Muscle of leg (tissue), 3 donors: ENCODE measurements at regions not wholly inside any gene's neighbourhood (a gene's known extent, or its start where the extent isn't known, plus 50 kb on each side); places are given as distances from the start of the nearest gene placed in this dataset.
"Not testable (repeated sequence)": the region's sequence is repeated elsewhere in the genome, so short reads cannot be mapped to it uniquely, and the experiment has no call there.

Experiments
- DNase-seq: peaks from one replicate; pipeline ENCODE4 v3.0.0; 2013
- H3K27ac ChIP-seq: one replicate; pipeline ENCODE4 v1.5.1; 2013; ENCODE audit warnings: mild to moderate bottlenecking, low read length, control low read depth
- H3K27me3 ChIP-seq: one replicate; pipeline ENCODE4 v1.6.1; 2013; ENCODE audit warnings: low read length; ENCODE audit not compliant: control insufficient read depth, insufficient read depth
- H3K36me3 ChIP-seq: one replicate; pipeline ENCODE4 v1.6.1; 2013; ENCODE audit warnings: low read length; ENCODE audit not compliant: control insufficient read depth, insufficient read depth
- H3K4me1 ChIP-seq: one replicate; pipeline ENCODE4 v1.6.1; 2013; ENCODE audit warnings: low read length; ENCODE audit not compliant: control insufficient read depth, insufficient read depth
- H3K4me3 ChIP-seq: one replicate; pipeline ENCODE4 v1.5.1; 2013; ENCODE audit warnings: low read length, control low read depth
- H3K9me3 ChIP-seq: replicated peaks from 2 replicates; pipeline ENCODE4 v1.6.1; 2013; ENCODE audit warnings: low read depth, low read length; ENCODE audit not compliant: control insufficient read depth
- WGBS: methylation state at CpG from one replicate; pipeline ENCODE4 v1.1.5; 2013; ENCODE audit warnings: missing lambda C conversion rate; ENCODE audit not compliant: insufficient coverage; 5-methylcytosine and 5-hydroxymethylcytosine counted together

DNA sequence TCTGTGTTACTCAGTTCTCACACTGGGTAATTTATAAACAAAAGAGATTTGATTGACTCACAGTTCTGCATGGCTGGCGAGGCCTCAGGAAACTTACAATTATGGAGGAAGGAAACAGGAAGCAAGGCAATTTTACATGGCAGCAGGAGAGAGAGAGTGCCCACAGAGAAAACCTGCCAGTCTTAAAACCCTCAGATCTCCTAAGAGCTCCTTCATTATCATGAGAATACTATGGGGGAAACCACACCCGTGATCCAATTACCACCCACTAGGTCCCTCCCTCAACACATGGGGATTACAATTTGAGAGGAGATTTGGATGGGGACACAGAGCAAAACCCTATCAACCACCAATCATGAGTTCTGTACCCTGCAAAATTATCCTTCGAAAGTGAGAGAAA is 1180.8 kb downstream of the JRKL start:
- no peaks in the 10 kb centered on the region for H3K27me3 ChIP-seq
- no peak for DNase-seq
- no CpG with 5 or more reads among the region's 3 CpGs for WGBS

DNA sequence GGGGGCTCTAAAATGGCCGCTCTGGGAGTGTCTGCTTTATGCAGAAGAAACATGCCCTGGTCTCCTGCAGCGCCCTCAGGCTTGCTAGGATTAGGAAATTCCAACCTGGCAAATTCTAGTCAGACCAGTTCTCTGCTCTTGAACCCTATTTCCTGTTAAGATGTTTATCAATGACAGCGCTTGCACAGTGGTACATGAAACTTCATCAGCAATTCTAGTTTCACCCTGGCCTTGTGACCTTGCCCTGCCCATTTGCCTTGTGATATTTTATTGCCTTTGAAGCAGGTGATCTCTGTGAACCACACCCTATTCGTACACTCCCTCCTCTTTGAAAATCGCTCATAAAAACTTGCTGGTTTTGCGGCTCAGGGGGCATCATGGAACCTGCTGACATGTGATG is 1184.0 kb downstream of the JRKL start:
- 80% methylated on average over 2 of the region's 6 CpGs for WGBS
- not testable (repeated sequence) for H3K9me3 ChIP-seq, H3K4me1 ChIP-seq, H3K27me3 ChIP-seq, DNase-seq, H3K27ac ChIP-seq, H3K36me3 ChIP-seq, H3K4me3 ChIP-seq

More for the DNA sequence above, 1180.8 kb downstream of the JRKL start:
- Histone ChIP-seq H3K4me3 (no peak overlapping the region), H3K27ac (no peak overlapping the region), H3K36me3 (no peaks in the 10 kb centered on the region), H3K4me1 (no peaks in the 10 kb centered on the region), H3K9me3 (no peaks in the 10 kb centered on the region)

DNA sequence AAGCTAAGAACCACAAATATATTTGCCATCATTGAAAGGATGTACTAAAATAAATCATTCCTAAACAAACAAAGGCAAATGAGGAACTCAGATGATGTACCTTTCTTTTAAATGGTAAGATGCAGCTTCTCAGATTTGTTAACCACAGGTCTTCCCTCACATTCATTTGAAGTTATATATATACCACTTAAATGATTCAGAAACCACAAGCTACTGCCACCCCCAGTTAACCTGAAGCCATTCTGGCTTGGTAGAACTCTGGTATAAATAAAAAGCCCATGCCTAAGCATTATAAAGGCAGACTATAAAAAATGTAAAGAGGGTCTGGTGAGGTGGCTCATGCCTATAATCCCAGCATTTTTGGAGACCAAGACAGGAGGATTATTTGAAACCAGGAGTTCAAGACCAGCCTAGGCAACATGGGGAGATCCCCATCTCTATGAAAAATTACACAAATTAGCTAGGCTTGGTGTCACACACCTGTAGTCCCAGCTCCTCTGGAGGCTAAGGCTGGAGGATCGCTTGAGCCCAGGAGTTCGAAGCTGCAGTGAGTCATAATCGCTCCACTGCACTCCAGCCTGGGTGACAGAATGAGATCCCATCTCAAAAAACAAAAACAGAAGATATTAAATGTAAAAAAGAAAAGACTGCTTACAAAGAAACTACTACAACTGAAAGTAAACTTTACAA is 1185.3 kb downstream of the JRKL start:
- H3K4me3 ChIP-seq, result no peak overlapping the region
- no peaks in the 10 kb centered on the region for H3K9me3 ChIP-seq
- no peaks in the 10 kb centered on the region for H3K36me3 ChIP-seq
- no peaks in the 10 kb centered on the region for H3K4me1 ChIP-seq
- DNase-seq, result no peak
- H3K27me3 ChIP-seq, result no peaks in the 10 kb centered on the region
- WGBS, result no CpG with 5 or more reads among the region's 3 CpGs
- no peak overlapping the region for H3K27ac ChIP-seq

DNA sequence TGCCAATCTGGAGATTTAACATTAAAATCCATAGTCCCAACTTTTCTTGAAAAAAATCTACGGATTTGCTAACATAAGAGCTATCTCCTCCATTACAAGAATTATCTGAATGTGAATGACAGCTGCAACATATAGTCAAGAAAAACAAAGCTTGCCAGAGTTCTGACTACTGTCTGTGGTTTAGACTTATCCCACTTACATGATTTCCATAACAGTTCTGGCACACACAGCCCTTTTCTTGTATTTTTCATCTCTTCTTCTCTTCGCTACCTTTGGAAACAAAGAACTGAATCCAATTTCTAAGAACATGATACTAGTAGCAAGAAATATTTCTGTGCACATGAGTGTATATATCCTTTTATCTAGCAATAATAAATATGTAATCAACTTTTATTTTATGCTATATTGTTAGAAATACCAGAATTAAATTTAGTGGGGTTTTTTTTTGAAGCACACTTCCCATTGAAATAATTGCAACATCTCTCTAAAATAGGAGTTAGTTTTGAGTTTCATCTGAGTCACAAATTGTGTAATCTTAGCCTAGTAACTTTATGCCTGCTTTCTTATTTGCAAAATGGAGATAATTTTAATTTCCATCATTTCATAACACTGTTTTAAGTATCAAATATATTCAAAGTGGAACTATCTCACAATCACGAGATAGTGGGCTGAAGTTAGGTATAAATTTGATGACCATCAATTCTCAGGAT is 1217.6 kb downstream of the JRKL start:
- no CpG with 5 or more reads among the region's 3 CpGs for WGBS
- Histone ChIP-seq H3K36me3 (no peaks in the 10 kb centered on the region), H3K4me1 (no peaks in the 10 kb centered on the region), H3K4me3 (no peak overlapping the region), H3K9me3 (peaks cover 12% of the 10 kb centered on the region), H3K27me3 (no peaks in the 10 kb centered on the region), H3K27ac (no peak overlapping the region)
- no peak for DNase-seq

DNA sequence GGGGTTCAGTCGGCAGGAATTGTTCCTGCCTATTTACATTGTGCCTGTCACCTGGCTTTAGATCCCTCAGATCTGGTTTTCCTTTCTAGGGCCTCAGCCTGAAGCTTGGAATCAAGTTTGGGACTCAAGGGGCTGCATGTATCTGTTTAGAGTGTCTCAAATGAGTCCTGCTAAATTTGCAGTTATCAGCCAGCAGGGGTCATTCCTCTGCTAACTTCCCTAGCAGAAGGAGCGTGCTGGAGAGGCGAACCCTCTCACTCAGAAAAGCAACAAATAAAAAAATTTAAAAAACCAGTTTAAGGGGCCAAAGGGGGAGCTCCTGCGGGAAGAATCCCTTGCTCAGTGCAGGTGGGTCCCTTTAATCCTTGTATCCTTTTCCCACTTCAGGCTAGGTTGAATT is 1220.2 kb downstream of the JRKL start:
- Histone ChIP-seq H3K27me3 (no peaks in the 10 kb centered on the region), H3K4me1 (no peaks in the 10 kb centered on the region), H3K4me3 (no peak overlapping the region), H3K27ac (no peak overlapping the region), H3K9me3 (peaks cover 12% of the 10 kb centered on the region), H3K36me3 (no peaks in the 10 kb centered on the region)
- 86% methylated on average over 1 of the region's 4 CpGs for WGBS
- no peak for DNase-seq

DNA sequence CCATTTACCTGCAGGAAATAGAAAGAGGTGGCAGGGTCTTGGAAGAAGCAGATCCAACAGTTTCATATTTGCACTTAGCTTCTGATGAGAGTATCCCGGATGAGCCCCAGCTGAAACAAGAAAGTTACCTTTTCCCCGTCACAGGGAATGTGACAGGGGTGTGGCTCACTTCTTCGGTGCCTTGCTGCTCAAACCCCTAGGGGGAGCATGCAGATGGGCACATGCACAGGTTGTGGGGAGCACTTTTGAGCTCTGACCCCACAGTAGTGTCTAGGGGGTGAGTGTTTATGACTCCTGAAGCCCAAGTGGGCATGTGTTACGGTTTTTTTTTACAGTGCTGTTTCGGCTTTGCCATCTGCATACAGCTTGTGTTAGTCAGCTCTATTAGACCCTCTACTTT is 1221.0 kb downstream of the JRKL start:
- H3K4me1 ChIP-seq, result no peaks in the 10 kb centered on the region
- H3K27me3 ChIP-seq, result no peaks in the 10 kb centered on the region
- H3K4me3 ChIP-seq, result no peak overlapping the region
- 95% methylated on average over 3 of the region's 5 CpGs for WGBS
- no peaks in the 10 kb centered on the region for H3K36me3 ChIP-seq
- peaks cover 12% of the 10 kb centered on the region for H3K9me3 ChIP-seq
- H3K27ac ChIP-seq, result no peak overlapping the region
- no peak for DNase-seq

DNA sequence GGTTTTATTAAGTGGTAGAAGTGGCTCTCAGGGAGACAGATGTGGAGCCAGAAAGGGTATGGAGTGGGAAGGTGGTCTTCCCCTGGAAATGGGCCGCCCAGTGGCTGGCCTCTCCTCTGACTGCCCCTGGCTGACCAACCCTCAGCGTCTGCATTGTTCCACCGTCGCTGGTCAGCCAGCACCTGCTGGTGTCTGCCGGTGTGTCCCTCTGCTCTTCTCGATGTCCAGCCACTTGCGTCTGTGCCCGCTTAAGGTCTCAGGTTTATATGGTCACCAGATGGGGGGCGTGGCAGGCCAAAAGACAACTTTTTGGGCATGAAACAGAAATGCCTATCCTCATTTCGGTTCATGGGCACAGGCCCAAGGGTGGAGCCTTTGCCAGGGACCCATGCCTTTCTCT is 1221.5 kb downstream of the JRKL start:
- H3K4me3 ChIP-seq, result no peak overlapping the region
- no peaks in the 10 kb centered on the region for H3K27me3 ChIP-seq
- H3K9me3 ChIP-seq, result peaks cover 12% of the 10 kb centered on the region
- DNase-seq, result no peak
- 96% methylated on average over 9 of the region's 10 CpGs for WGBS
- H3K27ac ChIP-seq, result no peak overlapping the region
- H3K4me1 ChIP-seq, result no peaks in the 10 kb centered on the region
- H3K36me3 ChIP-seq, result no peaks in the 10 kb centered on the region

DNA sequence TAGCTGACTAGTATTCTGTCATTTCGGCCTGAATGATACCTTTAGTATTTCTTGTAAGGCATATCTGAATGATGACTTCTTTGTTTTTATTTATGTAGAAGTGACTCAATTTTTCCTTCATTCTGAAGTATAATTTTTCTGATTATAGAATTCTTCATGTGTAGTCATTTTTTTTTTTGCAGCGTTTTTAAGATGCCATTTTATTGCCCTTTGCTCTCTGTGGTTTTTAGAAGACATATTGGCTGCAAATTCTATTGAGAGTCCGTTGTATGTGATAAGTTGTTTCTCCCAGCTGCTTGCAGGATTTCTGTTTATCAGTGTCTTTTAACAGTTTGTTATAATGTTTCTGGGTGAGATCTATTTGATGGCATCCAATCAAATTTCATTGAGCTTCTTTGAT is 1224.8 kb downstream of the JRKL start:
- H3K4me3 ChIP-seq, result no peak overlapping the region
- DNase-seq, result no peak
- 60% methylated on average over 1 of the region's 3 CpGs for WGBS
- H3K27me3 ChIP-seq, result no peaks in the 10 kb centered on the region
- peaks cover 13% of the 10 kb centered on the region for H3K9me3 ChIP-seq
- no peaks in the 10 kb centered on the region for H3K36me3 ChIP-seq
- no peaks in the 10 kb centered on the region for H3K4me1 ChIP-seq
- H3K27ac ChIP-seq, result no peak overlapping the region

DNA sequence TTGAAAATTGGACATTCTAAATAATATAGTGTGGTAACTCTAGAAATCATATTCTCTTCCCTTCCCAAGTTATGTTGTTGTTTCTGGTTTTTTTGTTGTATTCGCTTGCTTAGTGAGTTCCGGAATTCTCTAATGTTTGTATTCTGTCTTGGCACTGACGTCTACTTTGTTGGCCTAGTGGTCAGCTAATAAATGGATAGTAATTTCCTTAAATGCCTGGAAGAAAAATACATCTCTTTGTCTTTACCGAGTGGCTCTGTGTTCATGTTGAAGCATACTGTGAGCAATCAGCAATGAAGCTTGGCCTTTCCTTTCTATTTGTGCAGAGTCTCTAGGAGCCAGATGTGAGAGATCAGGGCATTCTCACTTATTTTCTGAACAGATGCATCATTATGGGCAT is 1225.7 kb downstream of the JRKL start:
- no CpG with 5 or more reads among the region's 4 CpGs for WGBS
- Histone ChIP-seq H3K4me3 (no peak overlapping the region), H3K27me3 (no peaks in the 10 kb centered on the region), H3K9me3 (peaks cover 9% of the 10 kb centered on the region), H3K36me3 (no peaks in the 10 kb centered on the region), H3K4me1 (no peaks in the 10 kb centered on the region), H3K27ac (no peak overlapping the region)
- peak; percentile 11 for DNase-seq

DNA sequence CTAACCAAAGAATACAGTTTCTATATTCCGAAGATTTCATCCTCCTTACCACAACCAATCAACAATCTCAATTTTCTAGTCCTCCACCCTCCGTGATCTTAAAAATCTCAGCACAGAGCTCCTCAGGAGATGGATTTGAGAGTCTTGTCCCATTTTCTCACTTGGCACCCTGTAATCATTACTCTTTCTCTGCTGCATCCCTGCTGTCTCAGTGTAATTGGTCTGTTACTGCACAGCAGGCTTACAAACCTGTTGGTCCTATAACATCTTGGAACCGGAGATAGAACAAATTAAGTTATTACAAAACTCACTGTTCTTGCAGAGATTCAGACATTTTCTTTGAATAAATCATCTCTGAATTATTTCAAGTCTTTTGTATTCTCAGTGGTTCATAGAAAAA is 1227.2 kb downstream of the JRKL start:
- 82% methylated on average over 2 of the region's 3 CpGs for WGBS
- H3K4me3 ChIP-seq, result no peak overlapping the region
- no peaks in the 10 kb centered on the region for H3K36me3 ChIP-seq
- H3K27me3 ChIP-seq, result no peaks in the 10 kb centered on the region
- DNase-seq, result no peak
- H3K4me1 ChIP-seq, result no peaks in the 10 kb centered on the region
- no peak overlapping the region for H3K27ac ChIP-seq
- H3K9me3 ChIP-seq, result peaks cover 5% of the 10 kb centered on the region
